ENCODE measurements at regions not wholly inside any gene's neighbourhood (a gene's known extent, or its start where the extent isn't known, plus 50 kb on each side); places are given as distances from the start of the nearest gene placed in this dataset.

- no peak for DNase-seq
Observed at GRCh38 chr18:37702841-37703240, 137.2 kb upstream of the CELF4 start.

- peak; percentile 43 for DNase-seq
Observed at GRCh38 chr18:37701967-37702366, 136.4 kb upstream of the CELF4 start.

GRCh38 chr18:37698508-37699040 is 133.0 kb upstream of the CELF4 start:
- no peak for DNase-seq

- peak; percentile 34 for DNase-seq
Observed at GRCh38 chr18:37694516-37694915, 128.9 kb upstream of the CELF4 start.

GRCh38 chr18:37691162-37691561 is 125.6 kb upstream of the CELF4 start:
- no peak for DNase-seq

- DNase-seq, result no peak
Observed at GRCh38 chr18:37689841-37690240, 124.2 kb upstream of the CELF4 start.

GRCh38 chr18:37684590-37684989 is 119.0 kb upstream of the CELF4 start:
- DNase-seq, result no peak

GRCh38 chr18:37684183-37684582 is 118.6 kb upstream of the CELF4 start:
- no peak for DNase-seq

- DNase-seq, result no peak
Observed at GRCh38 chr18:37680911-37681310, 115.3 kb upstream of the CELF4 start.

- no peak for DNase-seq
Observed at GRCh38 chr18:37676276-37676675, 110.7 kb upstream of the CELF4 start.

- no peak for DNase-seq
Observed at GRCh38 chr18:37675699-37676098, 110.1 kb upstream of the CELF4 start.

GRCh38 chr18:37674570-37674969 is 109.0 kb upstream of the CELF4 start:
- peak; percentile 53 for DNase-seq

GRCh38 chr18:37673671-37674070 is 108.1 kb upstream of the CELF4 start:
- no peak for DNase-seq

- peak; percentile 5 for DNase-seq
Observed at GRCh38 chr18:37672932-37673595, 107.5 kb upstream of the CELF4 start.

GRCh38 chr18:37672001-37672400 is 106.4 kb upstream of the CELF4 start:
- no peak for DNase-seq

GRCh38 chr18:37671530-37671929 is 105.9 kb upstream of the CELF4 start:
- no peak for DNase-seq

- no peak for DNase-seq
Observed at GRCh38 chr18:37671119-37671518, 105.5 kb upstream of the CELF4 start.

- no peak for DNase-seq
Observed at GRCh38 chr18:37669991-37670534, 104.5 kb upstream of the CELF4 start.

- no peak for DNase-seq
Observed at GRCh38 chr18:37668971-37669747, 103.6 kb upstream of the CELF4 start.

GRCh38 chr18:37667836-37668235 is 102.2 kb upstream of the CELF4 start:
- DNase-seq, result no peak

GRCh38 chr18:37666991-37667390 is 101.4 kb upstream of the CELF4 start:
- no peak for DNase-seq

- no peak for DNase-seq
Observed at GRCh38 chr18:37666451-37666850, 100.9 kb upstream of the CELF4 start.

GRCh38 chr18:37665346-37665745 is 99.7 kb upstream of the CELF4 start:
- DNase-seq, result no peak

GRCh38 chr18:37663446-37663845 is 97.8 kb upstream of the CELF4 start:
- DNase-seq, result no peak
